Lower leg skin (tissue), 3 donors: ENCODE measurements at regions not wholly inside any gene's neighbourhood (a gene's known extent, or its start where the extent isn't known, plus 50 kb on each side); places are given as distances from the start of the nearest gene placed in this dataset.

Experiments used
- CTCF ChIP-seq, 3 donors: fragments of 450-650 bp; IDR thresholded peaks; one replicate each; pipeline ENCODE4 v1.5.1; 2016; ENCODE audit warnings: antibody characterized with exemption in 3 of 3, mild to moderate bottlenecking in 3 of 3, moderate library complexity in 2 of 3
- POLR2A ChIP-seq, 2 donors: fragments of 450-650 bp; IDR thresholded peaks; one replicate each; pipeline ENCODE4 v1.6.1; 2016 to 2017; ENCODE audit warnings: antibody characterized with exemption in 2 of 2, mild to moderate bottlenecking in 1 of 2, moderate library complexity in 1 of 2

- no peak for TF ChIP-seq POLR2A (IDR thresholded peaks at IDR 0.05)
- no peak for TF ChIP-seq CTCF (IDR thresholded peaks at IDR 0.05)
These were observed 51.2 kb upstream of the GATA2 start for GRCh38 chr3:128544190-128544589.
